ENCODE measurements at regions not wholly inside any gene's neighbourhood (a gene's known extent, or its start where the extent isn't known, plus 50 kb on each side); places are given as distances from the start of the nearest gene placed in this dataset.

GRCh38 chr11:116109228-116109627, 605.0 kb upstream of the CADM1 start:
- Histone ChIP-seq H3K4me1 (ENCODE audit: control insufficient read depth, insufficient read depth, low read length) (no peaks in the 10 kb centered on the region), H3K27ac (ENCODE audit: low read length) (no peak overlapping the region), H3K4me3 (ENCODE audit: low read length) (no peak overlapping the region), H3K9me3 (replicated peaks; ENCODE audit: control insufficient read depth, low read depth, low read length) (peaks cover 8% of the 10 kb centered on the region), H3K27me3 (ENCODE audit: control insufficient read depth, insufficient read depth, low read length) (no peaks in the 10 kb centered on the region), H3K36me3 (ENCODE audit: control insufficient read depth, insufficient read depth, low read length) (no peaks in the 10 kb centered on the region)
- DNase-seq = no peak
- WGBS (ENCODE audit: insufficient coverage) = no CpG with 5 or more reads among the region's 5 CpGs

- H3K27me3 ChIP-seq (ENCODE audit: control insufficient read depth, insufficient read depth, low read length) = peaks cover 4% of the 10 kb centered on the region
- no peak overlapping the region for H3K4me3 ChIP-seq (ENCODE audit: low read length)
- no peaks in the 10 kb centered on the region for H3K36me3 ChIP-seq (ENCODE audit: control insufficient read depth, insufficient read depth, low read length)
- no peak overlapping the region for H3K27ac ChIP-seq (ENCODE audit: low read length)
- H3K9me3 ChIP-seq (replicated peaks; ENCODE audit: control insufficient read depth, low read depth, low read length) = peaks cover under 1% of the 10 kb centered on the region
- H3K4me1 ChIP-seq (ENCODE audit: control insufficient read depth, insufficient read depth, low read length) = no peaks in the 10 kb centered on the region
- 85% methylated on average over 1 of the region's 2 CpGs for WGBS (ENCODE audit: insufficient coverage)
- DNase-seq = no peak
Measured at GRCh38 chr11:116108161-116108560, 603.9 kb upstream of the CADM1 start.

- no peaks in the 10 kb centered on the region for H3K4me1 ChIP-seq (ENCODE audit: control insufficient read depth, insufficient read depth, low read length)
- H3K4me3 ChIP-seq (ENCODE audit: low read length) = no peak overlapping the region
- WGBS (ENCODE audit: insufficient coverage) = 60% methylated on average over 1 of the region's 3 CpGs
- no peaks in the 10 kb centered on the region for H3K36me3 ChIP-seq (ENCODE audit: control insufficient read depth, insufficient read depth, low read length)
- H3K9me3 ChIP-seq (replicated peaks; ENCODE audit: control insufficient read depth, low read depth, low read length) = no peaks in the 10 kb centered on the region
- peaks cover 4% of the 10 kb centered on the region for H3K27me3 ChIP-seq (ENCODE audit: control insufficient read depth, insufficient read depth, low read length)
- H3K27ac ChIP-seq (ENCODE audit: low read length) = no peak overlapping the region
- DNase-seq = no peak
Measured at GRCh38 chr11:116107229-116107628, 603.0 kb upstream of the CADM1 start.

- Histone ChIP-seq H3K4me3 (ENCODE audit: low read length) (no peak overlapping the region), H3K27ac (ENCODE audit: low read length) (no peak overlapping the region), H3K27me3 (ENCODE audit: control insufficient read depth, insufficient read depth, low read length) (peaks cover 4% of the 10 kb centered on the region), H3K4me1 (ENCODE audit: control insufficient read depth, insufficient read depth, low read length) (no peaks in the 10 kb centered on the region), H3K9me3 (replicated peaks; ENCODE audit: control insufficient read depth, low read depth, low read length) (no peaks in the 10 kb centered on the region), H3K36me3 (ENCODE audit: control insufficient read depth, insufficient read depth, low read length) (no peaks in the 10 kb centered on the region)
- DNase-seq = no peak
- WGBS (ENCODE audit: insufficient coverage) = 48% methylated on average over 3 of the region's 4 CpGs
Measured at GRCh38 chr11:116104498-116105174, 600.4 kb upstream of the CADM1 start.

- no peak overlapping the region for H3K27ac ChIP-seq (ENCODE audit: low read length)
- peaks cover 6% of the 10 kb centered on the region for H3K27me3 ChIP-seq (ENCODE audit: control insufficient read depth, insufficient read depth, low read length)
- no peaks in the 10 kb centered on the region for H3K4me1 ChIP-seq (ENCODE audit: control insufficient read depth, insufficient read depth, low read length)
- 80% methylated on average over 2 of the region's 3 CpGs for WGBS (ENCODE audit: insufficient coverage)
- H3K4me3 ChIP-seq (ENCODE audit: low read length) = no peak overlapping the region
- H3K9me3 ChIP-seq (replicated peaks; ENCODE audit: control insufficient read depth, low read depth, low read length) = no peaks in the 10 kb centered on the region
- no peaks in the 10 kb centered on the region for H3K36me3 ChIP-seq (ENCODE audit: control insufficient read depth, insufficient read depth, low read length)
- DNase-seq = no peak
Measured at GRCh38 chr11:116101902-116102301, 597.7 kb upstream of the CADM1 start.

GRCh38 chr11:116100016-116100415, 595.8 kb upstream of the CADM1 start:
- Histone ChIP-seq H3K9me3 (replicated peaks; ENCODE audit: control insufficient read depth, low read depth, low read length) (no peaks in the 10 kb centered on the region), H3K4me1 (ENCODE audit: control insufficient read depth, insufficient read depth, low read length) (no peaks in the 10 kb centered on the region), H3K27me3 (ENCODE audit: control insufficient read depth, insufficient read depth, low read length) (peaks cover 14% of the 10 kb centered on the region), H3K27ac (ENCODE audit: low read length) (no peak overlapping the region), H3K36me3 (ENCODE audit: control insufficient read depth, insufficient read depth, low read length) (no peaks in the 10 kb centered on the region), H3K4me3 (ENCODE audit: low read length) (no peak overlapping the region)
- DNase-seq = no peak
- no CpG with 5 or more reads among the region's 2 CpGs for WGBS (ENCODE audit: insufficient coverage)

- WGBS (ENCODE audit: insufficient coverage) = 84% methylated on average over 5 of the region's 6 CpGs
- DNase-seq = no peak
- Histone ChIP-seq H3K27ac (ENCODE audit: low read length) (no peak overlapping the region), H3K4me1 (ENCODE audit: control insufficient read depth, insufficient read depth, low read length) (no peaks in the 10 kb centered on the region), H3K27me3 (ENCODE audit: control insufficient read depth, insufficient read depth, low read length) (peaks cover 14% of the 10 kb centered on the region), H3K4me3 (ENCODE audit: low read length) (no peak overlapping the region), H3K36me3 (ENCODE audit: control insufficient read depth, insufficient read depth, low read length) (no peaks in the 10 kb centered on the region), H3K9me3 (replicated peaks; ENCODE audit: control insufficient read depth, low read depth, low read length) (no peaks in the 10 kb centered on the region)
Measured at GRCh38 chr11:116099541-116099940, 595.3 kb upstream of the CADM1 start.

GRCh38 chr11:116096272-116096995, 592.2 kb upstream of the CADM1 start:
- Histone ChIP-seq H3K36me3 (ENCODE audit: control insufficient read depth, insufficient read depth, low read length) (no peaks in the 10 kb centered on the region), H3K4me1 (ENCODE audit: control insufficient read depth, insufficient read depth, low read length) (no peaks in the 10 kb centered on the region), H3K9me3 (replicated peaks; ENCODE audit: control insufficient read depth, low read depth, low read length) (no peaks in the 10 kb centered on the region), H3K4me3 (ENCODE audit: low read length) (no peak overlapping the region), H3K27ac (ENCODE audit: low read length) (no peak overlapping the region), H3K27me3 (ENCODE audit: control insufficient read depth, insufficient read depth, low read length) (peaks cover 10% of the 10 kb centered on the region)
- no peak for DNase-seq
- 72% methylated on average over 6 of the region's 12 CpGs for WGBS (ENCODE audit: insufficient coverage)

- no CpG with 5 or more reads among the region's 2 CpGs for WGBS (ENCODE audit: insufficient coverage)
- Histone ChIP-seq H3K36me3 (ENCODE audit: control insufficient read depth, insufficient read depth, low read length) (no peaks in the 10 kb centered on the region), H3K9me3 (replicated peaks; ENCODE audit: control insufficient read depth, low read depth, low read length) (no peaks in the 10 kb centered on the region), H3K4me1 (ENCODE audit: control insufficient read depth, insufficient read depth, low read length) (no peaks in the 10 kb centered on the region), H3K27me3 (ENCODE audit: control insufficient read depth, insufficient read depth, low read length) (peaks cover 10% of the 10 kb centered on the region), H3K27ac (ENCODE audit: low read length) (no peak overlapping the region), H3K4me3 (ENCODE audit: low read length) (no peak overlapping the region)
- no peak for DNase-seq
Measured at GRCh38 chr11:116093481-116094270, 589.5 kb upstream of the CADM1 start.

GRCh38 chr11:116093065-116093464, 588.9 kb upstream of the CADM1 start:
- Histone ChIP-seq H3K9me3 (replicated peaks; ENCODE audit: control insufficient read depth, low read depth, low read length) (no peaks in the 10 kb centered on the region), H3K36me3 (ENCODE audit: control insufficient read depth, insufficient read depth, low read length) (no peaks in the 10 kb centered on the region), H3K4me3 (ENCODE audit: low read length) (no peak overlapping the region), H3K4me1 (ENCODE audit: control insufficient read depth, insufficient read depth, low read length) (no peaks in the 10 kb centered on the region), H3K27ac (ENCODE audit: low read length) (no peak overlapping the region), H3K27me3 (ENCODE audit: control insufficient read depth, insufficient read depth, low read length) (peaks cover 11% of the 10 kb centered on the region)
- 46% methylated on average over 7 of the region's 7 CpGs for WGBS (ENCODE audit: insufficient coverage)
- no peak for DNase-seq

Measured in muscle of leg (tissue), 3 donors.